ENCODE measurements at regions not wholly inside any gene's neighbourhood (a gene's known extent, or its start where the extent isn't known, plus 50 kb on each side); places are given as distances from the start of the nearest gene placed in this dataset.

DNA sequence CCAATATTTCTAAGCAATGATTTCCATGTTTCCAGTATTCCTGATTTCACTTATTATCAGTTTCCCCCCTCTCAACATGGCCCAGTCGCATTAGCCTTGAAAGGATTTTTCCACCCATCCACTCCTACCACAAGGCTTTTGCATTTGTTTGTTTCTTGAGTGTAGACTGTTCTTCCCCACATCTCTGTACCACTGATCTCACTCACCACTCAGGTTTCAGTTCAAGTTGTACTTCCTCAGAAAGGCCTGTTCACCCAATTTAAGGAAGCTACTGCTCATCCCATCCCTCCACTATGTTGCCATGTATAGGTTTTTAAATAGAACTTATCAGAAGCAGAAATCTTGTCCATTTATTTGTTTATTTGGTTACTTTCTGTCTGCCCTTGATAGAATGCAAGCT is 472.3 kb downstream of the FAM181B start:
- no peak overlapping the region for H3K27ac ChIP-seq
- no peaks in the 10 kb centered on the region for H3K36me3 ChIP-seq (ENCODE audit: low read depth, missing control alignments)
- TF ChIP-seq POLR2A (IDR thresholded peaks at IDR 0.05): no peak
- TF ChIP-seq, protein P1, sequence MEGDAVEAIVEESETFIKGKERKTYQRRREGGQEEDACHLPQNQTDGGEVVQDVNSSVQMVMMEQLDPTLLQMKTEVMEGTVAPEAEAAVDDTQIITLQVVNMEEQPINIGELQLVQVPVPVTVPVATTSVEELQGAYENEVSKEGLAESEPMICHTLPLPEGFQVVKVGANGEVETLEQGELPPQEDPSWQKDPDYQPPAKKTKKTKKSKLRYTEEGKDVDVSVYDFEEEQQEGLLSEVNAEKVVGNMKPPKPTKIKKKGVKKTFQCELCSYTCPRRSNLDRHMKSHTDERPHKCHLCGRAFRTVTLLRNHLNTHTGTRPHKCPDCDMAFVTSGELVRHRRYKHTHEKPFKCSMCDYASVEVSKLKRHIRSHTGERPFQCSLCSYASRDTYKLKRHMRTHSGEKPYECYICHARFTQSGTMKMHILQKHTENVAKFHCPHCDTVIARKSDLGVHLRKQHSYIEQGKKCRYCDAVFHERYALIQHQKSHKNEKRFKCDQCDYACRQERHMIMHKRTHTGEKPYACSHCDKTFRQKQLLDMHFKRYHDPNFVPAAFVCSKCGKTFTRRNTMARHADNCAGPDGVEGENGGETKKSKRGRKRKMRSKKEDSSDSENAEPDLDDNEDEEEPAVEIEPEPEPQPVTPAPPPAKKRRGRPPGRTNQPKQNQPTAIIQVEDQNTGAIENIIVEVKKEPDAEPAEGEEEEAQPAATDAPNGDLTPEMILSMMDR (IDR thresholded peaks at IDR 0.05): no peak
- no peak for DNase-seq
- 96 to 100% methylated on average over 1 of the region's 1 CpG for WGBS, 2 donors
- H3K27me3 ChIP-seq: no peaks in the 10 kb centered on the region
- H3K4me1 ChIP-seq: no peaks in the 10 kb centered on the region
- no peak overlapping the region for H3K4me3 ChIP-seq
- H3K9me3 ChIP-seq: no peaks in the 10 kb centered on the region
- intact Hi-C loops (cut with DNase I; ENCODE audit: low total_unique reads): no loop called here

- no peak for DNase-seq
- TF ChIP-seq POLR2A (IDR thresholded peaks at IDR 0.05): no peak
- TF ChIP-seq, protein P1 (IDR thresholded peaks at IDR 0.05): no peak
- Histone ChIP-seq H3K27ac (no peak overlapping the region), H3K4me1 (no peaks in the 10 kb centered on the region), H3K9me3 (no peaks in the 10 kb centered on the region), H3K27me3 (no peaks in the 10 kb centered on the region), H3K4me3 (no peak overlapping the region), H3K36me3 (ENCODE audit: low read depth, missing control alignments) (no peaks in the 10 kb centered on the region)
- 83 to 87% methylated on average over 2 of the region's 2 CpGs for WGBS, 2 donors
- intact Hi-C loops (cut with DNase I; ENCODE audit: low total_unique reads): no loop called here
Observed at GRCh38 chr11:82250047-82250446, 483.6 kb downstream of the FAM181B start.

DNA sequence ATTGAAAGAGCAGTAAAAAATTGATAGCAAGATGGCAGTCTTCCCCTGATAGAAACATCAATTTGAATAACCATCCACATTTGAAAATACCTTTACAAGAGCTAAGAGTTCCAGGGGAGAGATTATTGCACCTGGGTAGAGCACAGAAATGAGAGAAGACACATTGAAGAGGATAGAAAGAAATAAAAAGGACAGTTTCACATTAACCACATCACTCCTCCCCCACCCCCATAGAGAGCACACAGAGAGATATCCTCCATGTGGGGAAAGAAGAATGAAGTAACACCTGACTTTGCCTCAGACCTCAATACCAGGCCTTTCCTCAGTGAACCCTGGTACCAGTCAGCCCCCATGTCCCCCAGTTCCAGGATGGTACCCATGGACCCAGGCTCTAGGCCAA is 486.7 kb downstream of the FAM181B start:
- intact Hi-C loops (cut with DNase I; ENCODE audit: low total_unique reads): no loop called here
- Histone ChIP-seq H3K9me3 (no peaks in the 10 kb centered on the region), H3K36me3 (ENCODE audit: low read depth, missing control alignments) (no peaks in the 10 kb centered on the region), H3K27ac (no peak overlapping the region), H3K4me1 (no peaks in the 10 kb centered on the region), H3K27me3 (no peaks in the 10 kb centered on the region), H3K4me3 (no peak overlapping the region)
- TF ChIP-seq, protein P1 (IDR thresholded peaks at IDR 0.05): no peak
- no peak for TF ChIP-seq POLR2A (IDR thresholded peaks at IDR 0.05)
- DNase-seq: no peak

- no peak overlapping the region for H3K27ac ChIP-seq
- no peak overlapping the region for H3K4me3 ChIP-seq
- no peaks in the 10 kb centered on the region for H3K9me3 ChIP-seq
- TF ChIP-seq, protein P1 (IDR thresholded peaks at IDR 0.05): no peak
- no peak for TF ChIP-seq POLR2A (IDR thresholded peaks at IDR 0.05)
- DNase-seq: no peak
- H3K36me3 ChIP-seq (ENCODE audit: low read depth, missing control alignments): no peaks in the 10 kb centered on the region
- H3K27me3 ChIP-seq: no peaks in the 10 kb centered on the region
- WGBS, 2 donors: 92 to 93% methylated on average over 5 of the region's 5 CpGs
- H3K4me1 ChIP-seq: no peaks in the 10 kb centered on the region
- intact Hi-C loops (cut with DNase I; ENCODE audit: low total_unique reads): no loop called here
Observed at GRCh38 chr11:82239498-82239897, 494.2 kb downstream of the FAM181B start.

DNA sequence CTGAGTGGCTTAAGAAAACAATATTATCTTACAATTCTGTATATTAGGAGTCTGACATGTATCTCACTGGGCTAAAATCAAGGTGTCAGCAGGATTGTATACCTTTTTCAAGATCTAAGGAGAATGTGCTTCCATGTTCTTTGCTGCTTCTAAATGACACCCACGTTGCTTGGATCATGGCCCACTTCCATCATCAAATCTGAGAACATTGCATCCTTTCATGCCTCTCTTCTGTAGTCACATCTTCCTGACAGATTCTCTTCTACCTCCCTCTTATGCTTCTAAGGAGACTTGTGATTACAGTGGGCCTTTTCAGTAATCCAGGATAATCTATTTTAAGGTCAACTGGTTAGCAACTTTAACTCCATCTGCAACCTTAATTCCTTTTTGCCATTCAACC is 499.4 kb downstream of the FAM181B start:
- TF ChIP-seq, protein P1 (IDR thresholded peaks at IDR 0.05): no peak
- no peak for TF ChIP-seq POLR2A (IDR thresholded peaks at IDR 0.05)
- no peak for DNase-seq
- no peaks in the 10 kb centered on the region for H3K4me1 ChIP-seq
- no peak overlapping the region for H3K4me3 ChIP-seq
- WGBS, 2 donors: 64 to 75% methylated on average over 1 of the region's 1 CpG
- H3K27me3 ChIP-seq: no peaks in the 10 kb centered on the region
- no peaks in the 10 kb centered on the region for H3K36me3 ChIP-seq (ENCODE audit: low read depth, missing control alignments)
- no peak overlapping the region for H3K27ac ChIP-seq
- H3K9me3 ChIP-seq: no peaks in the 10 kb centered on the region
- intact Hi-C loops (cut with DNase I; ENCODE audit: low total_unique reads): no loop called here
